ENCODE measurements at regions not wholly inside any gene's neighbourhood (a gene's known extent, or its start where the extent isn't known, plus 50 kb on each side); places are given as distances from the start of the nearest gene placed in this dataset.

DNA sequence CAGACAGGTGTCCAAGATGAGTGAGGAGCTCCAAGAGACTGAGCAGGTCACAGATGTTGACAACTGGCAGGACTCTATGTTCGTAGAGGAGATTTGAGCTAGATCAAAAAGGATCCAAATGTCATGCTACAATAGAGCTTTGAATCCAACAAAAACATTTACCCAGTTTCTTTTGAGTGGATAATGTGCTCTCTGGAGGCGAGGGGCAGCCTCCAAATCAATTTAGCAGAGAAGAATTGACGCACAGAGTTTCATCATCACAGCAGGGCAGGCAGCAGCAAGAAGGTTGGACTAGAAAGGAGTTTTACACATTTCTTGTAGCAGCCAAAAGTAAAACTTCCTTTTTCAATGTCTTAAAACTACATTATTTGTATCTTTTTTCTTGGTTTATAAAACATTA, 653.0 kb downstream of the RNF144A start:
- H4K20me1 ChIP-seq (replicated peaks; ENCODE audit: control insufficient read depth, insufficient read depth, low read length), result no peaks in the 10 kb centered on the region
- 0% methylated on average over 3 of the region's 3 CpGs for WGBS (ENCODE audit: insufficient coverage, low coverage, missing lambda C conversion rate)
- no peak for ATAC-seq
- no peak overlapping the region for H3K27ac ChIP-seq (ENCODE audit: extremely low read depth, low read depth, low read length)
- CTCF ChIA-PET (ENCODE audit: low intra/inter-chr PET ratio), result no interaction called here
- intact Hi-C loops (cut with micrococcal nuclease) (no loop called here), in situ Hi-C loops (cut with MboI) (no loop called here)
- H3K9me3 ChIP-seq (replicated peaks; ENCODE audit: control insufficient read depth, insufficient read depth, low read depth, low read length), result no peaks in the 10 kb centered on the region
- no peaks in the 10 kb centered on the region for H3K36me3 ChIP-seq (ENCODE audit: control insufficient read depth, insufficient read depth, low read length)
- no peak for DNase-seq (ENCODE audit: extremely low read depth in 1 of 4, low spot score in 3 of 4)
- no peaks in the 10 kb centered on the region for H3K9me1 ChIP-seq (ENCODE audit: control insufficient read depth, insufficient read depth, low read length)
- no peaks in the 10 kb centered on the region for H3K27me3 ChIP-seq (ENCODE audit: control insufficient read depth in 2 of 2, insufficient read depth in 2 of 2, low read length in 2 of 2)
- FAIRE-seq, result no peak
- no peak overlapping the region for H2AFZ ChIP-seq (ENCODE audit: low read depth, low read length)
- POLR2A ChIA-PET, result no interaction called here
- H3K4me3 ChIP-seq, result no peak overlapping the region
- no peak overlapping the region for H3K4me2 ChIP-seq (ENCODE audit: insufficient read depth, low read length)
- no peaks in the 10 kb centered on the region; a peak in 1 of 5 replicates for H3K4me1 ChIP-seq (replicated peaks in 1 of 2; ENCODE audit: control insufficient read depth in 2 of 2, insufficient read depth in 2 of 2, low read length in 2 of 2)
- H3K9ac ChIP-seq (ENCODE audit: insufficient read depth in 1 of 2, low read depth in 2 of 2, low read length in 2 of 2), result no peak overlapping the region
- no TSS peak for BruUV-seq (replicated peaks)
- no peaks in the 10 kb centered on the region for H3K79me2 ChIP-seq (ENCODE audit: control insufficient read depth, insufficient read depth, low read length)
- TF ChIP-seq, protein P1, sequence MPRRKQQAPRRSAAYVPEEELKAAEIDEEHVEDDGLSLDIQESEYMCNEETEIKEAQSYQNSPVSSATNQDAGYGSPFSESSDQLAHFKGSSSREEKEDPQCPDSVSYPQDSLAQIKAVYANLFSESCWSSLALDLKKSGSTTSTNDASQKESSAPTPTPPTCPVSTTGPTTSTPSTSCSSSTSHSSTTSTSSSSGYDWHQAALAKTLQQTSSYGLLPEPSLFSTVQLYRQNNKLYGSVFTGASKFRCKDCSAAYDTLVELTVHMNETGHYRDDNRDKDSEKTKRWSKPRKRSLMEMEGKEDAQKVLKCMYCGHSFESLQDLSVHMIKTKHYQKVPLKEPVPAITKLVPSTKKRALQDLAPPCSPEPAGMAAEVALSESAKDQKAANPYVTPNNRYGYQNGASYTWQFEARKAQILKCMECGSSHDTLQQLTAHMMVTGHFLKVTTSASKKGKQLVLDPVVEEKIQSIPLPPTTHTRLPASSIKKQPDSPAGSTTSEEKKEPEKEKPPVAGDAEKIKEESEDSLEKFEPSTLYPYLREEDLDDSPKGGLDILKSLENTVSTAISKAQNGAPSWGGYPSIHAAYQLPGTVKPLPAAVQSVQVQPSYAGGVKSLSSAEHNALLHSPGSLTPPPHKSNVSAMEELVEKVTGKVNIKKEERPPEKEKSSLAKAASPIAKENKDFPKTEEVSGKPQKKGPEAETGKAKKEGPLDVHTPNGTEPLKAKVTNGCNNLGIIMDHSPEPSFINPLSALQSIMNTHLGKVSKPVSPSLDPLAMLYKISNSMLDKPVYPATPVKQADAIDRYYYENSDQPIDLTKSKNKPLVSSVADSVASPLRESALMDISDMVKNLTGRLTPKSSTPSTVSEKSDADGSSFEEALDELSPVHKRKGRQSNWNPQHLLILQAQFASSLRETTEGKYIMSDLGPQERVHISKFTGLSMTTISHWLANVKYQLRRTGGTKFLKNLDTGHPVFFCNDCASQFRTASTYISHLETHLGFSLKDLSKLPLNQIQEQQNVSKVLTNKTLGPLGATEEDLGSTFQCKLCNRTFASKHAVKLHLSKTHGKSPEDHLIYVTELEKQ (CRISPR knock-in tag; IDR thresholded peaks at IDR 0.05), result no peak
- no peak for TF ChIP-seq ZC3H8 (IDR thresholded peaks at IDR 0.05)
- TF ChIP-seq, protein P2, sequence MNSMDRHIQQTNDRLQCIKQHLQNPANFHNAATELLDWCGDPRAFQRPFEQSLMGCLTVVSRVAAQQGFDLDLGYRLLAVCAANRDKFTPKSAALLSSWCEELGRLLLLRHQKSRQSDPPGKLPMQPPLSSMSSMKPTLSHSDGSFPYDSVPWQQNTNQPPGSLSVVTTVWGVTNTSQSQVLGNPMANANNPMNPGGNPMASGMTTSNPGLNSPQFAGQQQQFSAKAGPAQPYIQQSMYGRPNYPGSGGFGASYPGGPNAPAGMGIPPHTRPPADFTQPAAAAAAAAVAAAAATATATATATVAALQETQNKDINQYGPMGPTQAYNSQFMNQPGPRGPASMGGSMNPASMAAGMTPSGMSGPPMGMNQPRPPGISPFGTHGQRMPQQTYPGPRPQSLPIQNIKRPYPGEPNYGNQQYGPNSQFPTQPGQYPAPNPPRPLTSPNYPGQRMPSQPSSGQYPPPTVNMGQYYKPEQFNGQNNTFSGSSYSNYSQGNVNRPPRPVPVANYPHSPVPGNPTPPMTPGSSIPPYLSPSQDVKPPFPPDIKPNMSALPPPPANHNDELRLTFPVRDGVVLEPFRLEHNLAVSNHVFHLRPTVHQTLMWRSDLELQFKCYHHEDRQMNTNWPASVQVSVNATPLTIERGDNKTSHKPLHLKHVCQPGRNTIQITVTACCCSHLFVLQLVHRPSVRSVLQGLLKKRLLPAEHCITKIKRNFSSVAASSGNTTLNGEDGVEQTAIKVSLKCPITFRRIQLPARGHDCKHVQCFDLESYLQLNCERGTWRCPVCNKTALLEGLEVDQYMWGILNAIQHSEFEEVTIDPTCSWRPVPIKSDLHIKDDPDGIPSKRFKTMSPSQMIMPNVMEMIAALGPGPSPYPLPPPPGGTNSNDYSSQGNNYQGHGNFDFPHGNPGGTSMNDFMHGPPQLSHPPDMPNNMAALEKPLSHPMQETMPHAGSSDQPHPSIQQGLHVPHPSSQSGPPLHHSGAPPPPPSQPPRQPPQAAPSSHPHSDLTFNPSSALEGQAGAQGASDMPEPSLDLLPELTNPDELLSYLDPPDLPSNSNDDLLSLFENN (IDR thresholded peaks at IDR 0.05; ENCODE audit: low read depth in 2 of 2, low read length in 2 of 2), result no peak
- TF ChIP-seq, protein P3, sequence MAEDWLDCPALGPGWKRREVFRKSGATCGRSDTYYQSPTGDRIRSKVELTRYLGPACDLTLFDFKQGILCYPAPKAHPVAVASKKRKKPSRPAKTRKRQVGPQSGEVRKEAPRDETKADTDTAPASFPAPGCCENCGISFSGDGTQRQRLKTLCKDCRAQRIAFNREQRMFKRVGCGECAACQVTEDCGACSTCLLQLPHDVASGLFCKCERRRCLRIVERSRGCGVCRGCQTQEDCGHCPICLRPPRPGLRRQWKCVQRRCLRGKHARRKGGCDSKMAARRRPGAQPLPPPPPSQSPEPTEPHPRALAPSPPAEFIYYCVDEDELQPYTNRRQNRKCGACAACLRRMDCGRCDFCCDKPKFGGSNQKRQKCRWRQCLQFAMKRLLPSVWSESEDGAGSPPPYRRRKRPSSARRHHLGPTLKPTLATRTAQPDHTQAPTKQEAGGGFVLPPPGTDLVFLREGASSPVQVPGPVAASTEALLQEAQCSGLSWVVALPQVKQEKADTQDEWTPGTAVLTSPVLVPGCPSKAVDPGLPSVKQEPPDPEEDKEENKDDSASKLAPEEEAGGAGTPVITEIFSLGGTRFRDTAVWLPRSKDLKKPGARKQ (CRISPR knock-in tag; IDR thresholded peaks at IDR 0.05), result no peak
- TF ChIP-seq RBM25 (IDR thresholded peaks at IDR 0.05; ENCODE audit: low read depth, low read length, severe bottlenecking), result no peak
- TF ChIP-seq MAFG (tag; conservative IDR thresholded peaks at IDR 0.05), result no peak
- no peak for TF ChIP-seq ZNF764 (CRISPR knock-in tag; IDR thresholded peaks at IDR 0.05; ENCODE audit: low read depth)
- TF ChIP-seq, protein P4, sequence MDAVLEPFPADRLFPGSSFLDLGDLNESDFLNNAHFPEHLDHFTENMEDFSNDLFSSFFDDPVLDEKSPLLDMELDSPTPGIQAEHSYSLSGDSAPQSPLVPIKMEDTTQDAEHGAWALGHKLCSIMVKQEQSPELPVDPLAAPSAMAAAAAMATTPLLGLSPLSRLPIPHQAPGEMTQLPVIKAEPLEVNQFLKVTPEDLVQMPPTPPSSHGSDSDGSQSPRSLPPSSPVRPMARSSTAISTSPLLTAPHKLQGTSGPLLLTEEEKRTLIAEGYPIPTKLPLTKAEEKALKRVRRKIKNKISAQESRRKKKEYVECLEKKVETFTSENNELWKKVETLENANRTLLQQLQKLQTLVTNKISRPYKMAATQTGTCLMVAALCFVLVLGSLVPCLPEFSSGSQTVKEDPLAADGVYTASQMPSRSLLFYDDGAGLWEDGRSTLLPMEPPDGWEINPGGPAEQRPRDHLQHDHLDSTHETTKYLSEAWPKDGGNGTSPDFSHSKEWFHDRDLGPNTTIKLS (IDR thresholded peaks at IDR 0.05; ENCODE audit: borderline replicate concordance, low read depth), result no peak
- TF ChIP-seq MEF2D (tag; conservative IDR thresholded peaks at IDR 0.05; ENCODE audit: low read depth), result no peak
- no peak for TF ChIP-seq ZNF224 (CRISPR knock-in tag; IDR thresholded peaks at IDR 0.05)
- TF ChIP-seq ATF7 (IDR thresholded peaks at IDR 0.05), result no peak

All from K562 (cell line).